ENCODE measurements at regions not wholly inside any gene's neighbourhood (a gene's known extent, or its start where the extent isn't known, plus 50 kb on each side); places are given as distances from the start of the nearest gene placed in this dataset.
"Not testable (repeated sequence)": the region's sequence is repeated elsewhere in the genome, so short reads cannot be mapped to it uniquely, and the experiment has no call there.

DNA sequence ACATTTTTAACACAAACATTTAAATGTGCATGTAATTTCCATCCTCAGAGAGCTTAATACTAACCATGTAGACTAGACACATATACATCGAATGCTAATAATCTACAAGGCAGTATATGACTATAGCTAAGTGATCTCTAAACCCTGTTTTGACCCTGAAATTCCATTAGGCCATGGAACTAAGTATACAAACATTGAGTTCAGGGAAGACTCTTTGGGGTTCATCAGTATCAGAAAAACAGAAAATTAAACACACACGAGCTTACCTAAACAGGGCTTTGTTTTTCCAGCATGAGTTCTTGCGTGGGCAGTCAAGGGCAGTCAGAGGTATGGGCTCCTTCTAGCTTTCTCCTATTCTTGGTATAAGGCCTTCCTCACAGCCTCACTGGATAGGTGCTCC is 106.0 kb upstream of the COPS8 start:
- no peak for DNase-seq

DNA sequence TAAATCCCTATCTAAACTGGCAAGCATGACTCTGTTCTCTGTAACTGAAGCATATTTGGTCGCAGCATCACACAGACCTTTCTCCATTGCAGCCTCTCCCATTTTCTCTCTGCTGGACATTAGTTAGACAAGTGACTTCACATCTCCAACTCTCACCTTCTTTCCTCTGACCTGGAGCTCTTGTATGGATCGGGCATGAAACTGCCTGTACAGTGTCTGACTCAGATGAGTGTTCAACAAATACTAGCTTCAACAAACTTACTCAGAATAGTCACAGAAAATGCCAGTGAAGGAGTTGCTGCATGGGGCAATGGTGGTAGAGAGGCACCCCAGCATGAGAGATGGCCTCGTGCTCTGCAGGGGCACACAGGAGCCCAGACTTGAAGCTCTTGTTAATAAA is 104.7 kb upstream of the COPS8 start:
- DNase-seq, result no peak

DNA sequence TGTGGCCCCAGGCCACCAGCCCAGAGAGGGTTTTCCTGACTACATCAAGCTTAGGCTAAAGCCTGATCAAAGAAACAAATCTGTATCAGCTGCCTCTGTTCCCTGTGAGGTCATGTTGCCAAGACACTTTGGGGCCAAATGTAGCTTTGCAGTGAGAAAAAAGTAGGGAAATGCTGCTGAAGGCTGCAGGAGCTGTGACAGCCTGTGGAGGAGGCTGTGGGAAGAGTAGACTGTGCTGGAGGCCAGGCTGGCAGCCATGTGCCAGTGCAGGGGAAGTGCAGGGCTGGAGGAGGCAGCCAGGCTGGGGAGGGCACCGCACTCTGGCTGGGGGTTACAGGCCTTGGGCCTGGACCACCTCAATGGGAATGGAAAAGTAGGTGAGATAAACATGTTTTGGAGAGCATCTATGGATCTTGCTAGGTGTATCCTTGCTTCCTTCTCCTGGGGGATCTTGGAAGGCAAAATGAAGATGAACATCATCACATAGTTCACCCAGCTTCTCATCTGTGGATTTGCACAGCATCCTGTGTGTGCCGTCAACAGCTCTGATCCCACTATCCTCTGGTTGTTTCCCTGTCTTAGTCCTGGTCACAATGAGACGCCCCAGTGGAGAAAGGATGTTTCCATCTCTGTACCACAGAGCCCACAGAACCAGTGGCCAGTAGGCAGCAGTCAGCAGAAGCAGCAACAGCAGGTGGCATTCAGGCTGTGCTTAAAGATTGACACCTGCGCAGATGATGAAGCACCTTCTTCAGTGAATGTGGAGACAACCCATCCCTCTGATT is 103.8 kb upstream of the COPS8 start:
- no peak for DNase-seq

DNA sequence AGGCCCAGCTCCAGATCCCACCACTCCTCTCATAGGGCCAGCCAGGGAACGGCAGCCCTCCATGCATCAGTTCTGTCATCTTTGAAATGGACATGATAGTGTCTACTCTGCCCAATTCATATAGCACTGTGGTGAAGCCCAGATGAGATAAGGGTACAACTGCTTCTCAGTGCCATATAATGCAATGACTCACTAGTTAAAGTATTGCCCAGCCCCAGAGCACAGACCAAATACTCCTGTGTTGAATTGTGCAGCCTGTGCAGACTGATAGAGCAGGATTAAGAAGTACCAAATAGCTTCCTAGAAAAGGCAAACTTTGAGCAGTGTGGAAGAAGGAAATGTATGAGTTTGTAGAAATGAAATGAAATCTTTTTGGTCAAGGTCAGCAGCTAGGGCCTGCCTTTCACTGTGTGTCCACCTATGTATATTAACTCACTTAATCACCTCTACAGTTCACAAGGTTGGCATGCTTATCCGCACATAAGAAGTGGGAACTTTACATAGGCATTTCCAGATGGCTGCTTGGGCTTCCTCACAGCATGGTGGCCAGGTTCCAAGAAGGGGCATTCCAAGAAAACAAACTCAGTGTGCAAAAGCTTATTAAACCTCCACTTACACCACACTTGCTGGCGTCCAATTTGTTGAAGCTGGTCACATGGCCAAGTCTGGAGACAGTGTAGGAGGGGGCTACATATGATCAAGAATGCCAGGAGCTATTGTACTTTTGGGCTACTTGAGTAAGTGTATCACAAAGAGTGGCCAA is 102.8 kb upstream of the COPS8 start:
- DNase-seq, result no peak

DNA sequence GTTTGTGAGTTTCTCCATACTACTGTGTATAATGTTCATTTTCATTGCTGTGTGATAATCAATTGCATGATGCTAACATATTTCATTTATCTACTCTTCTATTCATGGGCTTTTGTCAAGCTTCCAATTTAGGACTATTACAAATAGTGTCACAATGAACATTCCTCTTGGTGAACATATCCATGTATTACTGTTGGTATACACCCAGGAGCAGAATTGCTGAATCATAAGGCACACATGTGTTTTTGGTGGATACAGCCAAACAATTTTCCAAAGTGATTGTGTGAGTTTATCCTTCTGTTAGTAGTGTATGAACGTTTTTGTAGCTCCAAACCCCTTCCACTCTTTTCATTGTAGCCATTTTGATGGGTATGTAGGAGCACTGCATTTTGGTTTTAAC is 101.6 kb upstream of the COPS8 start:
- DNase-seq, result no peak

DNA sequence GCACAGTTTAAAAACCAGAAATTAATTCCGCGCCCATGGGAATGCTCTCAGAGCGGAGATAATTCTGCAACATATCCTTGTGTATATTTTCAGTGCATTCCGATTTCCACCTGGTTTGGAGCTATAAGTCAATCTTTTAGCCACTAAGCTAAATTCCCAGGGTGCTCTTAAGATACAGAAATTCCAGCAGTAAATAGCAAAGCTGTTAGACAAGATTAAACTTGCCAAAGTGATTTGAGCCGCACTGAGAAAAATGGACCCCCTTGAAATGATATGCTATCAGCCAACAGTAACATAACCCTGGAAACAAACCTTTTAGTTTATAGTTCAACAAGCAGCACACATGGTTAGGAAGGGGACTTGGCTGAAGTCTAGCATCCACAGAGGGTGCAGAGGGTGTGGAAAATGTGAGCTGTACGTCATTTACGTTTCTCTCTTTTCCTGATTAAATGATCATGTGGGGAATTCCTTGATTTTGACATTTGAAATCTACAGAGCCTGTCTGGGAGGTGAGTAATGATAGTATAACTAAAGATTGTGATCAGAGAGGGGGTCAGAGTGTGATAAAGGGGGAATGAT is 99.8 kb upstream of the COPS8 start:
- DNase-seq, result no peak

DNA sequence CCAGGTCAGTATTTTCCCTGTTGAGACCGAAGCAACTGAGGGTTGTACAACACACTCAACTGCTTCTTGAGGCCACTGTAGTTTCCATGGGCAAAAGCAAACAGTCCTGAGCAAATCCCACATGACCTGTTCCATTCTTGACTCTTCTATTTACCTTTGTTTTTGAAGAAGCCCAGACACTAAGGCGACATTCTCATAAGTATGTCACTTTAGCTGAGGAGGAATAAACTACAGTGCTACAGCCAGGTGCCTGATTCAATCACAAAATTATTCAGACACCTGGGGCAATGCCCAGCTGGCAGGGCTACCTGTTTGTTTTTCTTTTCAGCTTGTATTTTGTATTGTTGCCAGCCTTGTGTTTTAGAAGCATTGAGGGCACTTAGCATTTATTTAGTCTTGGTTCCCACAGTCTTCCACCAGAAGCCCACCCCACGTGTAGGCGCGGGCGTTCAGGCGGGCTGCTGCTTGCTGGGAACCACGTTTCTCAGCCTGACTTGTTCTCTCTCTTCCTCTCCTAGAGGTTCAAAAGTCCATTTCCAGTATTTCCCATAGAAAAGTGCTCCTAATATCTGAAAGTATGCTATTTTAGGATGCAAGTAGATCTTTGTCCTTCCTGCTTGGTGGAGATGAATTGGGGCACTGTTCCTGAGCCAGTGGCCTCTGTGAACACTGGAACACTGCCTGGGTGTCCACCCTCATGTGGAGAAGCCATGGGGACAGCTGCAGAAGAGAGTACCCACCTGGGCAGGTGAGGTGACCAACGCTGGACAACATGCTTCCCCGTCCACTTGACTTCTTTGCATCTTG is 99.0 kb upstream of the COPS8 start:
- DNase-seq, result no peak

DNA sequence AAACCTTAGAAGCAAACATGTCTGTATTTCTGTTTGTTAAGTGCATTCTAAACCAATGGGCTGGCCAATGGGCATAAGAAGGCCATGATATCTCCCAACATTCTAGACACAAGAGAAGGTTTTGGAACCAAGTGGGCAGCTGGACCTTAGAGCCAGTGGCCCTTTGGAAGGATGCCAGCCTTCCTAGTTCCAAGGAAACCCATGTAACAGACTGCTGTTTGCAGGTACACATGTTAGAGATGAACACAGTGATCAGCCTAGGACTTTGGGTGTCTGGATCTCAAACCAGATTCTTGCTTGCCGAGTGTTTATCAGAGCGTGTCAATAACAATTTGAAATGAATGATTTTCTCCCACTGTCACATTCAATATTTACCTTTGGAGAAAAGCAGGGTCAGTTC is 97.5 kb upstream of the COPS8 start:
- DNase-seq, result no peak

DNA sequence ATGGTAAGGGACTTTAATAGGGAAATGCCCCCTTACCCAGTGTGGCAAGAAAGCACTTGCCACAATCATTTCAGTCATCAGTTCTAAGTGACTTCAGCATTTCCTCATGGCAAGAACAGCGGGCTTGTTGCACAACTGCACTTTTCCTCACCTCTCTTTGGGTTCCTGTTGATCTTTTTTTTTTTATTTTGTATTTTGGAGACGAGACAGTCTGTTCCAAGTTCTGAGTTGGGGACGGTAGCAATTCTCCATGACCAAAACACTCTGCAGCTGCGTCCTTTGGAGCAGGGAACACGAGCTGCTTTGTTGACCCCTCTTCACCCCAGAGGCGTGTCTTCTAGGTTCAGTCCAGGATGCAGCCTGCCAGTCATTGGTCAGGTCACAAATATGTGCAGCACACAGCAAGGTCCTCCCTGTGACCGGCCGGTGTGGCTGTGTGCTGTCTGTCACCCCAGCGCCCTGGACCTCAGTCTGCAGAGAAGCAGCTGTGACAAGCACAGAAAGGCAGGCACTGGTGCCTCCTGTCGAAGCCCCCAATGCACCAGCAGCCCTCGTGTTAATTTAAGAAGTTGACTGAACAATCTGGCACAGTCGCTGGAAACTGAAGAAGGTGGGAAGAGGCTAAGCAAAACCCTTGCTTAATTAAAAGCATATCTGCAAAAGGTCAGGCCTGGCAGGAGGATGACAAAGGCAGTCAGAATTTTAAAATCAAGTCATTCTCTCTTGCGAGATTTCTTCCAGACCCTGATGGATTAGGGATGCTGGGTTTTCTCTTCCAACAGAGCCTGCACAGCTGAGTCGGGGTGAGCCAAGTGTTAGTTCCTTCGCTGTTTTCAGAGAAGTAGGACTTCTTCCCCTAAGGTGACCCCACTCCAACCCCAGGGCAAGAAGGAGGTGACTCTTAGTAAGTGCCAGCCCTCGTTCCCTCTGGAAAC is 96.7 kb upstream of the COPS8 start:
- DNase-seq, result no peak

DNA sequence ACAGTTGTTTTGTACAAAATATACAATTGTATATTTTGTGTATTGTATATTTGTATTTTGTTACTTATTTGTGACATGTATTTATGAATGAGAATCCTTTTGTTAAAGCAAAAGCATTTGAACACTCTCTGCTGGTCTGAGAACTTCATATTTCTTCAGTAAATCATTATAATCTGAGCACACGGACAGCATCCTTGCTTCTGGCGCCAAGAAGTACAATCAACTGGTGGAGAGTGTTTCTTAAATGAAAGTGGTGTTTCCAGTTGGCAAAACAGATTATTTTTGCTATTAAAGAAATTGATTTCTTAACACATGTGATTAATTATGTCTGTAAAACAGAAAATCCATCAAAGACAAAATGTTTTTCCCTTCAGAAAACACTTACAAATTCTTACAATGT is 95.1 kb upstream of the COPS8 start:
- DNase-seq, result no peak

DNA sequence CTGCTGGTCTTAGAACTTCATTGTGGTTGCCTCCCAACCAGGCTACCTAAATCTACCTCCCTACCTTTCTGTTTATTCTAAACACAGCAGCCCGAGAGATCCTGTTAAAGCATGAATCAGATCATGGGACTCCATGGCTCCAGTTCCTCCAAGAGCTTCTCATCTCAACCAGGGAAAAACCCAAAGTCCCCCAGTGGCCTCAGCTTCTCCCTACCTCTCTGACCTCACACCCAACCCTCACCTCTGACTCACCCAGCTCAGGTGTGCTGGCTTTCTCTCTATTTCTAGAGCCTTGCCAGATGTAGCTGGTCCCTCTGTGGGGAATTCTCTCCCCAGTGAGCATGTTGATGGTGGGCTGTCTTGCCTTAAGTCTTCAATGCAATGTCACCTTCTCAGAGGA is 93.8 kb upstream of the COPS8 start:
- DNase-seq, result no peak

DNA sequence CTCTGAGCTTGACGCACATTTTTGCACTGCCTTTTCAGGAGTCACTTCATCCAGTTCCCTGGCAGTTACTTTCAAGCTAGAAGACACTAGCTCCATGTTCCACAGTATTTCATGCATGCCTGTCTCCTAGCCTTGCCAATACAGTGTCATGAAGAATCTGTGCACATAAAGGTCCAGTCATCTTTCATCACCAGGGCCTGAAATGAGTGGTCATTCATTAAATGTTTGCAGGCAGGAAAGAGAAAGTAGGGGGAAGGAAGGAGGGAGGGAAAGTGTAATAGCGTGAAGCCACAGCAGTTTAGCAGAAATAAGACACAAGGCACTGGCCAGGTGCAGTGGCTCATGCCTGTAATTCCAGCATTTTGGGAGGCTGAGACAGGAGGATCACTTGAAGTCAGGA is 92.4 kb upstream of the COPS8 start:
- DNase-seq, result no peak

DNA sequence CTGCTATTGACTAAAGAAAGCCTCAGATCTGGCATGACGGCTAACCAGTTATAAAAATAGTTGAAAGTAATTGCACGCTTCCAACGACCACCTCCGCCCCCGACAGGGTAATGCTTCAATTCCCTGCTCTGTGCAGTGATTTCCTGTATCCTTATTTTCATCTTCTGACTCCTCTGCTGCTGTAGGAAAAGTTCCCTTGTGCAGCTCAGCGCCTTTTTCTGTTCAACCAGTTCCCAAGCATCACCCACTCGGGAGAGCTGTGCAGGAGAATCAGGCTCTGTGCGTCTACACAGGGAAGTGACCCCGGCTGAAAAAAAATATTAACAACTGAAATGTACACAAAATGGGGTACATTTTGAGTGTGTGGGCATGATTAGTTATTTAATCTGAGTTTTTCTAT is 91.3 kb upstream of the COPS8 start:
- DNase-seq, result no peak

DNA sequence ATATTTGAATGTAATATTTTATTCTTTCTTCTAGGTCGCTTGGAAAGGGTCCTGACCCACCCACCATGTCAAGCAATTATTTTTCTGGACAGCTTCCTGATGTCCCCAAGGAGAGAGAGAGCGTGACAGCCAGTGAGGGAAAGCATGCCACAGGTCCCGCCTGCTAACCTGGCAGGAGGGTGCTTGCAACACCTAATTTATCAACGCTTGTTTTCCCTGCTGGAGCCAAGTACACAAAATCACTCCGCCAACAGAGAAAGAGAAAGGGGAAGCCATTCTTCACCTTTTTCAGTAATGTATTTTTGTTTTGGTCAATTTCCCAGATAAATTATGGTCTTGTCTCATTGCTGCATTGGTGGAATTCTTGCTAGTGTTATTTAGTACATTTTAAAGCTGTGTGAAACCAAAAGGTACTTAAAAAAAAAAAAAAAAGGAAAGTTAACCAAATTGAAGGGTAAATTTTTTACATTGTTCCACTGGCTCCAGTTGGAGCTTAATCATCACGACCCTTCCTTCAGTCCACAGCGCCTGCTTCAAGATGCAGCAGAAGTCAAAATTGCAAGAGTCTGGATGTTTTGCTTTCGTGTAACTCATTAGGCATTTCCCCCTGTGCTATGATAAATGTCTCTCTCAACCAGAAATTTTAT is 88.5 kb upstream of the COPS8 start:
- DNase-seq, result no peak

DNA sequence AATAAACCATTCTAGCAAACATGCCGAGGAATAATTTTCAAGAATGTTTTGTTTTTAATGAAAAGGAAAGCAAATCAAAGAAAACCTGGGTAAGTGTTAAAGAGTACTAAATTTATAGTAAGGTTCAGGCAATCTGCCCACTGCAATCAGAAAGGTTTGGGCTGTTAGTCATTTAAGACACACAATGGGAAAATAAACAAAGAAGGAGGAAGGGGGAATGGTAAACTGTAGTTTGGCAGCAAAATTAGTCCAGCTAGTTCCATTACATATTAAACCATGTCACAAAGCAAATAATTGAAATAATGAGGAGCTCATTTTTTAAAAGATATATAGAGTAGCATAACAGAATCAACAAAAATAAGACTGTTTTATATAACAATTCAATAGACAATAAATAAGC is 87.5 kb upstream of the COPS8 start:
- no peak for DNase-seq

DNA sequence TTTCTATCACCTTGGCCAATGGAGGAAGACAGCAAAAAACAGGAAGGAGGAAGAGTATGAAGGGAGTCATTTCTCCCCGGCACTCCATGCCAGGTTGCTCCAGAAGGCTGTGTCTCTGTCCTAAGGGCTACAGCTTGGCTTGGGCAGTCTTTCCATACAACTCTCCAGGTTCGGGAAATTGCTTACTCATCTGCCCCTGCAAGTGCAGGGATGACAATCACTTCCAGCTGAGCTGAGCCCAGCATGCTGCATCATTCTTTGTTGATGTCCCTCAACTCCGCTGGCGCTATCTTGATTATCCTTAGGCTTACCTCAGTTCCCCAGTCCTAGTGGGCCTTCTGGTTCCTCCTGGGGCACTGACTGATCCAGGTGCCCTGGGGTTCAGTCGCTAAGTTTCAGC is 86.9 kb upstream of the COPS8 start:
- no peak for DNase-seq

DNA sequence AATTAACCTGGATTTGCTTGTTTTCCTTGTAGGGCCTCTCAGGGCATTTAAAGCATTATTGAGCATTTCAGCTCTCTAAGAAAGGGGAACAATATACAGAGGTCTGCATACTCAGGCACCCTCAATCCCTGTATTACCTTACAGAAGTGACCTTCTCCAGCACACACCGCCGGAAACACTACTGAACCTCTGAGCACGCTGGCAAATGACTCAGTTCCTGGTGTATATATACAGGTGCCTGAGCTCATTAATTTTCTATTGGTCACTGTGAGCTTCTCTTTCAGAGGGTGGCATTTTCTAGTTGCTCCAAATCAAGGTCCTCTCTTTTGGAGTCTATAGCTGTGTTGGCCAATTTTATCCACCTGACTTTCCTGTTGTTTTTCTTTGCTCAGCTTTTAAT is 85.2 kb upstream of the COPS8 start:
- no peak for DNase-seq

DNA sequence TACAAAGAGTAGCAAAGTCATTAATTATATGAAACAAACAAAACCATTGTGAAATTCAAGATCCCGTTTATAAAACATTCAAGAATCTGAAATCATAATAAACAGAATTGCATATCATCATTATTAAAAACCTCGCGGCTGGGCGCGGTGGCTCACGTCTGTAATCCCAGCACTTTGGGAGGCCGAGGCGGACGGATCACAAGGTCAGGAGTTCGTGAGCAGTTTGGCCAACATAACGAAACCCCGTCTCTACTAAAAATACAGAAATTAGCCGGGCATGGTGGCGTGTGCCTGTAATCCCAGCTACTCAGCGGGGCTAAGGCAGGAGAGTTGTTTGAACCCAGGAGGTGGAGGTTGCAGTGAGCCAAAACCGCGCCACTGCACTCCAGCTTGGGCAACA is 80.3 kb upstream of the COPS8 start:
- DNase-seq, result not testable (repeated sequence)

DNA sequence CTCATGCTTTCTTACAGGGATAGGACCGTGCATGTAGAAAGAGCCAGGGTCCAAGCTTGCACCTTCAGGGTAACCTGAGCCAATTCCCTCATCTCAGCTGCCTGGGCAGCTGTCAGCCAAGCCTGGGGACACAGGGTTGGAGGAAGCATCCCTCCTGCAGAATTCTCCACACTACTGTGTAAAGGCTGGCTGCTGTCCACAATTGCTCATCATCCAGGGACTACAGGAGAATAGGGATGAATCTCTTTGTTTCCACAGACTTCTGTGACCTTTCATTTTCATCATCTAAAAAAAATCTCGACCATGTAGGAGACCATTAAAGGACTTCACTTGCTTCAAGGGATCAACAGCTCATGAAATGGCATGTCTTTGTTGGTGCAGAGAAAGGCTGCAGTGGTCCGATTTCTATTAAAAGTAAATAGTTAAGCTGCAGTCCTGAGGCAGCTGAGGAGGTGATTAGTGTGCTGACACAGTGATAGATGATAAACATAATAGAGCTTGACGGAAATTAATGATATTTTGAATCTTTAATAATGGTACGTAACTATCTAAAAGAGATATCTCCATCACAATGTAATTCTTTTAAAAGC is 74.4 kb upstream of the COPS8 start:
- no peak for DNase-seq

DNA sequence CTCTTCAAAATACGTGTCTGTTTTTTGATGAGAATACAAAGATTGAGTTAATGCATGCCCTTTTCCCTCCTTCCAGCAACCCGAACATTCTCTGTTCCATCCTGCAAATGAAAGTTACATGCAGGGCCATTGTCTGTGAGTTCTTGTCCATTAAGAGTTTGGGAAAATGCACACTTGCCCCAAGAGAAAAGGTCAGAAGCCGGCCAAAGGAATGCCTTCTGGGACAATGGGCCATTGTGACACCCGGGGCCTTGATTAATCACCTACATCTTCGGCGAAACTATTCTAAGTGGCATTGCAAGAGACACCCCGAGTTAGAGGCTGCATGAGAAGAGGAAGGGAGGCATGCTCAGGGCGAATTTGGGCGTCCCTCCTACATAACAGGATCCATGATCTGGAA is 73.7 kb upstream of the COPS8 start:
- no peak for DNase-seq

DNA sequence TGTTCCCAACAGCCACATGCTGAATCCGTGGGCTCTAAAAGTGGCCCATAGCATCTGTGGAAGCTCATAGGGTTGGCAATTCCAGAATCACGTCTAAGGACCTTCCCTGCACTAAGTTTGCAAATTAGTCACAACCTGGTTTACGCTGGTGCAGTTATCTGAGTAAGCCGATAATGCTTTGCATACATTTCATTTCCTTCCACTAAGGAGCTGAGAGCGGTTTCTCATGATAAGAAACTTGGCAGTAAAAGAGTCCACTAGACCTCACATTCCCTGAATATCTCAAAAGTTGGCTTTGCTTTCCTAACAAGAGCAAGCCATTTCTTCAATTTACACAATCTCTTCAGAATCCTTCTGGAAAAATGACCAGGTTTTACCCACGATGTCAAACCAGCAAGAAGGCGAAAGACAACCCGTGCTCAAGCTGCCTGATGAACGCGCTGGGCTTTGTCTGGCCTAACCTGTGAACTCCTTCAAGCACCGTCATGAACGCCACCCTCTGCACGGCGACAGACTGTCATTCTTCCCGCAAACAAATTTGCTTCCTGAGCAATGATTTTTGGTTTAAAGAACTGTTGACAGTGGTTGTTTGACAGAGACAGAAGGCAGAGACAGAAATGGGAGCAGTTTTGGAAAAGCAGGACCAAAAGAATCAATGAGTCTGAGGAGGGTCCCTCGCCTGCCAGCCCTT is 73.0 kb upstream of the COPS8 start:
- DNase-seq, result no peak
